ENCODE measurements at regions not wholly inside any gene's neighbourhood (a gene's known extent, or its start where the extent isn't known, plus 50 kb on each side); places are given as distances from the start of the nearest gene placed in this dataset.

GRCh38 chr5:15241216-15241821 is 258.7 kb upstream of the FBXL7 start:
- TF ChIP-seq, protein P1, sequence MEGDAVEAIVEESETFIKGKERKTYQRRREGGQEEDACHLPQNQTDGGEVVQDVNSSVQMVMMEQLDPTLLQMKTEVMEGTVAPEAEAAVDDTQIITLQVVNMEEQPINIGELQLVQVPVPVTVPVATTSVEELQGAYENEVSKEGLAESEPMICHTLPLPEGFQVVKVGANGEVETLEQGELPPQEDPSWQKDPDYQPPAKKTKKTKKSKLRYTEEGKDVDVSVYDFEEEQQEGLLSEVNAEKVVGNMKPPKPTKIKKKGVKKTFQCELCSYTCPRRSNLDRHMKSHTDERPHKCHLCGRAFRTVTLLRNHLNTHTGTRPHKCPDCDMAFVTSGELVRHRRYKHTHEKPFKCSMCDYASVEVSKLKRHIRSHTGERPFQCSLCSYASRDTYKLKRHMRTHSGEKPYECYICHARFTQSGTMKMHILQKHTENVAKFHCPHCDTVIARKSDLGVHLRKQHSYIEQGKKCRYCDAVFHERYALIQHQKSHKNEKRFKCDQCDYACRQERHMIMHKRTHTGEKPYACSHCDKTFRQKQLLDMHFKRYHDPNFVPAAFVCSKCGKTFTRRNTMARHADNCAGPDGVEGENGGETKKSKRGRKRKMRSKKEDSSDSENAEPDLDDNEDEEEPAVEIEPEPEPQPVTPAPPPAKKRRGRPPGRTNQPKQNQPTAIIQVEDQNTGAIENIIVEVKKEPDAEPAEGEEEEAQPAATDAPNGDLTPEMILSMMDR (IDR thresholded peaks at IDR 0.05; ENCODE audit: low read depth, low read length, missing control alignments) = no peak
- no peak overlapping the region for H3K4me3 ChIP-seq (replicated peaks; ENCODE audit: low read depth, low read length)
- DNase-seq (ENCODE audit: extremely low read depth, low read depth) = no peak

DNA sequence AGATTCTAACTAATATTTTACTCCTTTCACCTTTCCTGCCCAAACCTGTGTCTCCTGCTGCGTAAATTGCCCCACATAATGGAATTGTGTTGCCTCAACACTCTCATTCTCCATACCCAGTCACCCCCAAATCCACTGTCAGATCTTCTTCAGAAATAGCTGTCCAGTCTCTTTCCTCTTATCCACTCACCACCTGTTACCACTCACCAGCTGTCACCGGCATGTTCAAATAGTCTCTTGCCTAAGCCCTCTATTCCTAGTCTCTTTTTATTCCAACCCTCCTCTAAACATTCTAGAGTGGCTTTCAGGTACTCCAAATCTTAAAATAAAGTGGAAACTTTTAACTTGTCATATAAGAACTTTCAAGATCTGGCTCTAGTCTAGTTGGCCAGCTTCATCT is 262.0 kb upstream of the FBXL7 start:
- no peak for DNase-seq (ENCODE audit: extremely low read depth, low read depth)
- TF ChIP-seq, protein P1 (IDR thresholded peaks at IDR 0.05; ENCODE audit: low read depth, low read length, missing control alignments) = no peak
- no peak overlapping the region for H3K4me3 ChIP-seq (replicated peaks; ENCODE audit: low read depth, low read length)

GRCh38 chr5:15236911-15237508 is 263.0 kb upstream of the FBXL7 start:
- TF ChIP-seq, protein P1 (IDR thresholded peaks at IDR 0.05; ENCODE audit: low read depth, low read length, missing control alignments) = no peak
- H3K4me3 ChIP-seq (replicated peaks; ENCODE audit: low read depth, low read length) = no peak overlapping the region
- no peak for DNase-seq (ENCODE audit: extremely low read depth, low read depth)

DNA sequence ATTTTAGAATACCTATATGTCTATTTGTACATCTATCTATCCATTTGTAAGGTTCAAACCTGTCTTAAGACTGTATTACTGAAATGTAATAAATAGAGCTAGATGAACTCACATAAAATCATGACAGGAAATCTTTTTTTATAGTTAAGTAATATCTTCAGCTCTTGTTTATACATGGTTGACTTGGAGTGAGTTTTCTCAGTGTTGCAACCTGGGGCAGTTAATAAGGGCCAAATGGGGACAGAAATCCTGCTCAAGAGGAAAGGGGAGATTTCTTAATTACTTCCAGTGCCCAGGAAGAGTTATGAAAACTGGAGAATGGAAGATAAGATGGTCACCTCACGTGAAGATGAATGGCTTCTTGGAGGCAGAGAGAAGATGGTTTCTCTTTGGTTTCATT is 265.1 kb upstream of the FBXL7 start:
- DNase-seq (ENCODE audit: extremely low read depth, low read depth) = no peak
- TF ChIP-seq, protein P1 (IDR thresholded peaks at IDR 0.05; ENCODE audit: low read depth, low read length, missing control alignments) = no peak
- H3K4me3 ChIP-seq (replicated peaks; ENCODE audit: low read depth, low read length) = no peak overlapping the region

GRCh38 chr5:15234366-15234765 is 265.6 kb upstream of the FBXL7 start:
- TF ChIP-seq, protein P1 (IDR thresholded peaks at IDR 0.05; ENCODE audit: low read depth, low read length, missing control alignments) = no peak
- DNase-seq (ENCODE audit: extremely low read depth, low read depth) = no peak

GRCh38 chr5:15233566-15233965 is 266.4 kb upstream of the FBXL7 start:
- TF ChIP-seq, protein P1 (IDR thresholded peaks at IDR 0.05; ENCODE audit: low read depth, low read length, missing control alignments) = no peak
- no peak for DNase-seq (ENCODE audit: extremely low read depth, low read depth)
- H3K4me3 ChIP-seq (replicated peaks; ENCODE audit: low read depth, low read length) = no peak overlapping the region

More at GRCh38 chr5:15234366-15234765, 265.6 kb upstream of the FBXL7 start:
- no peak overlapping the region for H3K4me3 ChIP-seq (replicated peaks; ENCODE audit: low read depth, low read length)
